OCI-LY7 (cell line): ENCODE measurements at regions not wholly inside any gene's neighbourhood (a gene's known extent, or its start where the extent isn't known, plus 50 kb on each side); places are given as distances from the start of the nearest gene placed in this dataset.

Experiments
- BruUV-seq: library from RNA; stranded (reverse); fragments of 400-500 nt; replicated peaks from 2 replicates; lab custom pipeline; 2021; lab: Mats Ljungman, UMichigan
- CTCF ChIA-PET: fragments of 300-600 bp; sonication (Branson Sonifier 250); formaldehyde crosslinking; loops from one replicate; lab custom pipeline; 2022; ENCODE audit warnings: antibody characterized with exemption; ENCODE audit not compliant: unreplicated experiment; lab: Charles Lee
- POLR2A ChIA-PET: fragments of 300-600 bp; sonication (Branson Sonifier 250); formaldehyde crosslinking; loops from one replicate; lab custom pipeline; 2022; ENCODE audit warnings: antibody characterized with exemption; lab: Charles Lee
- DNase-seq: peaks from one replicate; pipeline ENCODE4 v3.0.0-alpha.2; 2015; ENCODE audit warnings: low spot score
- H2AFZ ChIP-seq: fragments of 200-600 bp; sonication (generic), shearing (Covaris generic); 2 replicates; pipeline ENCODE4 v1.6.1; 2014; ENCODE audit warnings: mild to moderate bottlenecking, antibody characterized with exemption, low read length, moderate library complexity
- H3K27ac ChIP-seq: fragments of 200-600 bp; sonication (generic); 2 replicates; pipeline ENCODE4 v1.5.1; 2014; ENCODE audit warnings: mixed run types, low read depth, mild to moderate bottlenecking, moderate library complexity, low read length, inconsistent platforms; ENCODE audit not compliant: poor library complexity, severe bottlenecking
- H3K36me3 ChIP-seq: fragments of 200-600 bp; sonication (generic); 2 replicates; pipeline ENCODE4 v1.6.1; 2014; ENCODE audit warnings: mild to moderate bottlenecking, antibody characterized with exemption, low read length, moderate library complexity, mixed read lengths; ENCODE audit not compliant: insufficient read depth
- H3K4me1 ChIP-seq: fragments of 200-600 bp; sonication (generic); 2 replicates; pipeline ENCODE4 v1.5.1; 2014; ENCODE audit warnings: mild to moderate bottlenecking, low read length; ENCODE audit not compliant: insufficient read depth, poor library complexity, severe bottlenecking
- H3K4me2 ChIP-seq: fragments of 200-600 bp; sonication (generic); 2 replicates; pipeline ENCODE4 v1.6.1; 2014; ENCODE audit warnings: mild to moderate bottlenecking, low read length
- H3K4me3 ChIP-seq: fragments of 200-600 bp; sonication (generic); 2 replicates; pipeline ENCODE4 v1.5.1; 2014; ENCODE audit warnings: mild to moderate bottlenecking, low read depth, low read length; ENCODE audit not compliant: poor library complexity, severe bottlenecking
- H3K79me2 ChIP-seq: fragments of 200-600 bp; sonication (generic); 2 replicates; pipeline ENCODE4 v1.6.1; 2016; ENCODE audit warnings: low read depth, mild to moderate bottlenecking, low read length, moderate library complexity, mixed read lengths; ENCODE audit not compliant: insufficient read depth
- H3K9me2 ChIP-seq: fragments of 200-600 bp; sonication (generic); 2 replicates; pipeline ENCODE4 v1.6.1; 2016; ENCODE audit warnings: mild to moderate bottlenecking, low read length, mixed read lengths; ENCODE audit not compliant: insufficient read depth
- H3K9me3 ChIP-seq: fragments of 200-600 bp; sonication (generic); 2 replicates; pipeline ENCODE4 v1.6.1; 2014; ENCODE audit warnings: mild to moderate bottlenecking, mixed run types, low read length, mixed read lengths
- H4K20me1 ChIP-seq: fragments of 200-600 bp; sonication (generic); 2 replicates; pipeline ENCODE4 v1.6.1; 2014; ENCODE audit warnings: mild to moderate bottlenecking, antibody characterized with exemption, low read length, moderate library complexity, mixed read lengths; ENCODE audit not compliant: insufficient read depth
- EZH2phosphoT487 ChIP-seq: fragments of 200-600 bp; sonication (generic); IDR thresholded peaks from 2 replicates; pipeline ENCODE4 v1.6.1; 2018; ENCODE audit warnings: low read depth, borderline replicate concordance, mild to moderate bottlenecking, mixed run types, antibody characterized with exemption, low read length, moderate library complexity, mixed read lengths
- intact Hi-C: fragments of 100-400 bp; cut with micrococcal nuclease; formaldehyde crosslinking; loops from one replicate; pipeline ENCODE4 v1.10.0; 2022; ENCODE audit not compliant: unreplicated experiment
- TF ChIP-seq, protein P1 (sequence below): fragments of 200-600 bp; sonication (generic); conservative IDR thresholded peaks from 2 replicates; pipeline ENCODE4 v1.5.1; 2014; ENCODE audit warnings: mild to moderate bottlenecking, antibody characterized with exemption, low read length, moderate library complexity, mixed read lengths

DNA sequence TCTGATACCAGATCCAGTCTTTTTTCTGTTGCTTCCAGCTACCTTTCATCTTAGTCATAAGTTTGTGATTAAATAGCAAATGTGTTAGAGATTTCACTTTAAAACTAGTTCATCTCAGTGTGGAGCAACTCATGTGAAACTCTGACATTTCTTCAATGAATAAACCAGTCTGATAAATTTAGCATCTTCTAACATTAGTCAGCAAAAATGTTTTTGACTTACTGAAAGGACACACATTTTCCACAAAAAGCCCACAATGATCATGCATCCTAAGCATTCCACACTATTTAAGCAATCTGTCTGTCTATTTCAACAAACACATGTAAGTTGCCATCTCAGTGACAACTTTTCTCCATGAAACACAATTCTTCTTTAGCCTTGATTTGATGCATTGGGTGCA lies 222.2 kb upstream of the SLC35B3 start:
- Histone ChIP-seq H2AFZ (no peak overlapping the region), H3K9me3 (no peaks in the 10 kb centered on the region), H3K36me3 (no peaks in the 10 kb centered on the region), H3K79me2 (no peaks in the 10 kb centered on the region), H3K4me3 (no peak overlapping the region), H4K20me1 (no peaks in the 10 kb centered on the region), H3K9me2 (no peaks in the 10 kb centered on the region), H3K4me1 (no peaks in the 10 kb centered on the region), H3K4me2 (no peak overlapping the region), H3K27ac (no peak overlapping the region)
- intact Hi-C loops = no loop called here
- TF ChIP-seq, protein P1, sequence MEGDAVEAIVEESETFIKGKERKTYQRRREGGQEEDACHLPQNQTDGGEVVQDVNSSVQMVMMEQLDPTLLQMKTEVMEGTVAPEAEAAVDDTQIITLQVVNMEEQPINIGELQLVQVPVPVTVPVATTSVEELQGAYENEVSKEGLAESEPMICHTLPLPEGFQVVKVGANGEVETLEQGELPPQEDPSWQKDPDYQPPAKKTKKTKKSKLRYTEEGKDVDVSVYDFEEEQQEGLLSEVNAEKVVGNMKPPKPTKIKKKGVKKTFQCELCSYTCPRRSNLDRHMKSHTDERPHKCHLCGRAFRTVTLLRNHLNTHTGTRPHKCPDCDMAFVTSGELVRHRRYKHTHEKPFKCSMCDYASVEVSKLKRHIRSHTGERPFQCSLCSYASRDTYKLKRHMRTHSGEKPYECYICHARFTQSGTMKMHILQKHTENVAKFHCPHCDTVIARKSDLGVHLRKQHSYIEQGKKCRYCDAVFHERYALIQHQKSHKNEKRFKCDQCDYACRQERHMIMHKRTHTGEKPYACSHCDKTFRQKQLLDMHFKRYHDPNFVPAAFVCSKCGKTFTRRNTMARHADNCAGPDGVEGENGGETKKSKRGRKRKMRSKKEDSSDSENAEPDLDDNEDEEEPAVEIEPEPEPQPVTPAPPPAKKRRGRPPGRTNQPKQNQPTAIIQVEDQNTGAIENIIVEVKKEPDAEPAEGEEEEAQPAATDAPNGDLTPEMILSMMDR = no peak
- no peak for TF ChIP-seq EZH2phosphoT487
- no peak for DNase-seq
- BruUV-seq = no TSS peak
- POLR2A ChIA-PET = interaction anchor here (0.6 to 0.7 kb wide), 2 partner anchors 96 to 463 kb away, joined by 3 to 4 read pairs; no protein-coding TSS in a partner anchor
- CTCF ChIA-PET = no interaction called here

DNA sequence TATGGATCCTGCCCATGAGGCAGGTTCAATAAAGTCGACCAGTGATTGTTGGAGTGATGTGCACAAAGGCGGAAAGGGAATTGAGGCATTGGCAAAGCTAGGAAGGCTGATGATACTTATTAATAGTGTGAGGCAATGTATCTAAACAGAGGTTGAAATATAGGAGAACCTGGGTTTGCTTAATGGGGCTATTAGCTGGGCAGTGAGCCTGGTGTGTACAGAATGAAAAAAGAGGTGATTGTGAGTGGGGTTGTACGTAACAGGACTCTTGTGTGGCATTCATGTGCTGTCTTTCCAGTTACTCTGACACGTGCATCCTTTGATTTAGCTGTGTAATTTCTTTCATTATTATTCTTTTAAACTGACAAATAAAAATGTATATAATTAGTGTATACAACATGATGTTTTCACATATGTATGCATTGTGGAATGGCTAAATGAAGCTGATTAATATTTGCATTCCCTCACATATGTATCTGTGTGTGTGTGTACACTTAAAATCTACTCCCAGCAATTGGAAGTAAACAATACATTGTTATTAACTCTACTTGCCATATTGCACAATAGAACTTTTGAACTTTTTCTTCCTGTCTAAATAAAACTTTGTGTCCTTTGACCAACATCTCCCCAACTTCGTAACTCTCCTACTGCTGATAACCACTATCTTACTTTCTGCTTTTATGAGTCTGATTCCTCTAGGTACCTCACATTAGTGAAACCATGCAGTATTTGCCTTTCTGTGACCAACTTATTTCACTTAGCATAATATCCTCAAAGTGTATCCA lies 220.5 kb upstream of the SLC35B3 start:
- Histone ChIP-seq H3K4me3 (no peak overlapping the region), H3K4me2 (no peak overlapping the region), H3K4me1 (no peaks in the 10 kb centered on the region), H3K27ac (no peak overlapping the region), H2AFZ (no peak overlapping the region), H3K9me3 (no peaks in the 10 kb centered on the region), H3K36me3 (no peaks in the 10 kb centered on the region), H4K20me1 (no peaks in the 10 kb centered on the region), H3K9me2 (no peaks in the 10 kb centered on the region), H3K79me2 (no peaks in the 10 kb centered on the region)
- TF ChIP-seq EZH2phosphoT487 = no peak
- TF ChIP-seq, protein P1 = no peak
- POLR2A ChIA-PET = interaction anchor here (1.1 kb wide), 1 partner anchor 34 kb away, joined by 3 read pairs; no protein-coding TSS in a partner anchor
- BruUV-seq = no TSS peak
- intact Hi-C loops = no loop called here
- CTCF ChIA-PET = no interaction called here
- no peak for DNase-seq

DNA sequence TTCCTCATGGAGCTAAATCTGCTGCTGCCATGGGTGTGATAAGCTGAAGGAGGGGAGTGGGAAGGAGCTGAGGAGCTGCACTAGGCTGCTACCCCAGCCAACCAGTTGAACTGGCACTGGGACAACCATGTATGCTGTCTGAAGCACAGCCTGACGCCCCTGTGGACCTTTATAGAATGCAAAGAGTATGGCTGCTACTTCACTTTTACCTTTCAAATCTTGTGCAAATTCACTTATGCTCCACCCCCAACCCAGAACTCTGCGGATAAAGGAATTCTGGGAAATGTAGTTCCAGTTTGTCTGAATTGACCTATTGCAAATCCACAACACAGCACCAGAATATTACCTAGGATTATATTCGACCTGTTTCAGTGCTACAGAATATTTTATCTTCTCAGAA lies 217.4 kb upstream of the SLC35B3 start:
- TF ChIP-seq EZH2phosphoT487 = no peak
- TF ChIP-seq, protein P1 = no peak
- intact Hi-C loops = no loop called here
- ChIA-PET POLR2A (no interaction called here), CTCF (no interaction called here)
- no TSS peak for BruUV-seq
- Histone ChIP-seq H3K9me2 (no peaks in the 10 kb centered on the region), H3K79me2 (no peaks in the 10 kb centered on the region), H3K4me1 (no peaks in the 10 kb centered on the region), H2AFZ (no peak overlapping the region), H4K20me1 (no peaks in the 10 kb centered on the region), H3K36me3 (no peaks in the 10 kb centered on the region), H3K9me3 (no peaks in the 10 kb centered on the region), H3K4me3 (no peak overlapping the region), H3K4me2 (no peak overlapping the region), H3K27ac (no peak overlapping the region)
- DNase-seq = no peak
